ENCODE measurements at regions not wholly inside any gene's neighbourhood (a gene's known extent, or its start where the extent isn't known, plus 50 kb on each side); places are given as distances from the start of the nearest gene placed in this dataset.

- no peaks in the 10 kb centered on the region for H3K9me3 ChIP-seq
- no peak overlapping the region for H3K4me3 ChIP-seq
- 88 to 90% methylated on average over 5 of the region's 5 CpGs for WGBS, 2 donors
- no peaks in the 10 kb centered on the region for H3K4me1 ChIP-seq
- H3K27ac ChIP-seq, result no peak overlapping the region
- TF ChIP-seq CTCF (IDR thresholded peaks at IDR 0.05), result no peak
- intact Hi-C loops (cut with DNase I), result no loop called here
- no peak for DNase-seq
- no peaks in the 10 kb centered on the region for H3K36me3 ChIP-seq
- no peak for ATAC-seq
- no peaks in the 10 kb centered on the region for H3K27me3 ChIP-seq
These were observed 303.9 kb downstream of the FOXO1 start for GRCh38 chr13:40362502-40362901.

- no peaks in the 10 kb centered on the region for H3K27me3 ChIP-seq
- intact Hi-C loops (cut with DNase I), result no loop called here
- ATAC-seq, result no peak
- no peaks in the 10 kb centered on the region for H3K4me1 ChIP-seq
- no peak for DNase-seq
- H3K9me3 ChIP-seq, result no peaks in the 10 kb centered on the region
- no peaks in the 10 kb centered on the region for H3K36me3 ChIP-seq
- TF ChIP-seq CTCF (IDR thresholded peaks at IDR 0.05), result no peak
- no peak overlapping the region for H3K4me3 ChIP-seq
- no peak overlapping the region for H3K27ac ChIP-seq
- 73 to 100% methylated on average over 1 of the region's 1 CpG for WGBS, 2 donors
These were observed 302.8 kb downstream of the FOXO1 start for GRCh38 chr13:40363653-40364052.

GRCh38 chr13:40366119-40366518 lies 300.3 kb downstream of the FOXO1 start:
- H3K27me3 ChIP-seq, result no peaks in the 10 kb centered on the region
- no peak for DNase-seq
- H3K9me3 ChIP-seq, result no peaks in the 10 kb centered on the region
- TF ChIP-seq CTCF (IDR thresholded peaks at IDR 0.05), result no peak
- no peak overlapping the region for H3K27ac ChIP-seq
- no peaks in the 10 kb centered on the region for H3K4me1 ChIP-seq
- ATAC-seq, result no peak
- H3K36me3 ChIP-seq, result no peaks in the 10 kb centered on the region
- no peak overlapping the region for H3K4me3 ChIP-seq
- intact Hi-C loops (cut with DNase I), result no loop called here
- whole genome bisulfite sequencing, 2 donors, result 91 to 94% methylated on average over 6 of the region's 6 CpGs

- Histone ChIP-seq H3K9me3 (no peaks in the 10 kb centered on the region), H3K27ac (no peak overlapping the region), H3K36me3 (no peaks in the 10 kb centered on the region), H3K4me3 (no peak overlapping the region), H3K27me3 (no peaks in the 10 kb centered on the region), H3K4me1 (no peaks in the 10 kb centered on the region)
- ATAC-seq, result no peak
- no peak for DNase-seq
- 80 to 82% methylated on average over 6 of the region's 6 CpGs for WGBS, 2 donors
- TF ChIP-seq CTCF (IDR thresholded peaks at IDR 0.05), result no peak
- intact Hi-C loops (cut with DNase I), result no loop called here
These were observed 298.1 kb downstream of the FOXO1 start for GRCh38 chr13:40368127-40368891.

All from heart right ventricle (tissue), 16 donors.